Smooth muscle cell (in vitro differentiated cells): ENCODE measurements at regions not wholly inside any gene's neighbourhood (a gene's known extent, or its start where the extent isn't known, plus 50 kb on each side); places are given as distances from the start of the nearest gene placed in this dataset.

ENCODE experiments used
- DNase-seq: peaks from one replicate; lab custom pipeline; 2025; ENCODE audit not compliant: unreplicated experiment; lab: John Stamatoyannopoulos, UW
- H2AFZ ChIP-seq: fragments of 200-600 bp; sonication (generic); 2 replicates; pipeline ENCODE4 v1.6.0; 2016; ENCODE audit warnings: antibody characterized with exemption, low read depth, mild to moderate bottlenecking
- H3F3A ChIP-seq: fragments of 200-600 bp; sonication (generic); 2 replicates; pipeline ENCODE4 v1.6.0; 2017; ENCODE audit warnings: antibody characterized with exemption, low read depth
- H3K27ac ChIP-seq: fragments of 200-600 bp; sonication (generic); 2 replicates; pipeline ENCODE4 v1.5.1; 2016; ENCODE audit warnings: low read depth, mild to moderate bottlenecking
- H3K27me3 ChIP-seq: fragments of 200-600 bp; sonication (generic); 2 replicates; pipeline ENCODE4 v1.6.1; 2016; ENCODE audit warnings: low read depth, mild to moderate bottlenecking
- H3K36me3 ChIP-seq: fragments of 200-600 bp; sonication (generic); 2 replicates; pipeline ENCODE4 v1.5.1; 2016; ENCODE audit warnings: low read depth
- H3K4me1 ChIP-seq: fragments of 200-600 bp; sonication (generic); 2 replicates; pipeline ENCODE4 v1.5.1; 2016; ENCODE audit warnings: low read depth
- H3K4me2 ChIP-seq: fragments of 200-600 bp; sonication (generic); 2 replicates; pipeline ENCODE4 v1.6.0; 2016; ENCODE audit warnings: mild to moderate bottlenecking
- H3K4me3 ChIP-seq: fragments of 200-600 bp; sonication (generic); 2 replicates; pipeline ENCODE4 v1.5.1; 2016; ENCODE audit warnings: mild to moderate bottlenecking
- H3K79me2 ChIP-seq: fragments of 200-600 bp; sonication (generic); 2 replicates; pipeline ENCODE4 v1.6.0; 2016; ENCODE audit warnings: low read depth, mild to moderate bottlenecking
- H3K9ac ChIP-seq: fragments of 200-600 bp; sonication (generic); 2 replicates; pipeline ENCODE4 v1.6.0; 2016; ENCODE audit warnings: low read depth
- H3K9me3 ChIP-seq: fragments of 200-600 bp; sonication (generic); replicated peaks from 2 replicates; pipeline ENCODE4 v1.5.1; 2016; ENCODE audit warnings: low read depth
- H4K20me1 ChIP-seq: fragments of 200-600 bp; sonication (generic); 2 replicates; pipeline ENCODE4 v1.6.0; 2016; ENCODE audit warnings: low read depth
- WGBS: methylation state at CpG from one replicate; pipeline ENCODE4 v1.1.7; 2016; ENCODE audit warnings: low lambda C conversion rate; 5-methylcytosine and 5-hydroxymethylcytosine counted together
- TF ChIP-seq, protein P1 (sequence below): fragments of 200-600 bp; sonication (generic); IDR thresholded peaks from 2 replicates; pipeline ENCODE4 v1.5.1; 2017; ENCODE audit warnings: borderline replicate concordance, mild to moderate bottlenecking, antibody characterized with exemption; ENCODE audit not compliant: insufficient read depth, poor library complexity, severe bottlenecking

DNA sequence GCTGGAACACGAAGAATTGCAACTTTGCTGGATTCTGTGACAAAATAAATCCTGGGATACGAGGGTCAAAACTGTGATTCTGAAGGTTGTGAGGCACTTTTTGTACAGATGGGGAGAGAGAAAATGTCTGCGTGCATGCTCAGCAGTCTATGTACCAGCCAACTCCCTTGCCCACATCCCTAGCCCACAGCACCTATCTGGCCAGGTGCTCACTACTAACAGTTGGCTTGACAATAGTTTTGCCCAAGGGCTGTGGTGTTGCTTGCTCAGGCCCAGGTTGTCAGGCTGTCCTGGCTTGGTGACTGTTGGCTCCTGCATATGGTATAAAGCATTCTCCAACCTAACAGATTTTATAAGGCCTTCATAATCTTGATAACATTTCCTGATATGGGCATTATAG is 102.0 kb downstream of the DMRT2 start:
- H3K27ac ChIP-seq: no peak overlapping the region
- H3K4me1 ChIP-seq: no peaks in the 10 kb centered on the region
- H3K4me3 ChIP-seq: no peak overlapping the region
- no peak overlapping the region for H3K4me2 ChIP-seq
- H3F3A ChIP-seq: no peaks in the 10 kb centered on the region
- 49% methylated on average over 3 of the region's 3 CpGs for WGBS
- H3K79me2 ChIP-seq: no peaks in the 10 kb centered on the region
- H4K20me1 ChIP-seq: no peaks in the 10 kb centered on the region
- H3K36me3 ChIP-seq: no peaks in the 10 kb centered on the region
- no peak overlapping the region for H3K9ac ChIP-seq
- TF ChIP-seq, protein P1, sequence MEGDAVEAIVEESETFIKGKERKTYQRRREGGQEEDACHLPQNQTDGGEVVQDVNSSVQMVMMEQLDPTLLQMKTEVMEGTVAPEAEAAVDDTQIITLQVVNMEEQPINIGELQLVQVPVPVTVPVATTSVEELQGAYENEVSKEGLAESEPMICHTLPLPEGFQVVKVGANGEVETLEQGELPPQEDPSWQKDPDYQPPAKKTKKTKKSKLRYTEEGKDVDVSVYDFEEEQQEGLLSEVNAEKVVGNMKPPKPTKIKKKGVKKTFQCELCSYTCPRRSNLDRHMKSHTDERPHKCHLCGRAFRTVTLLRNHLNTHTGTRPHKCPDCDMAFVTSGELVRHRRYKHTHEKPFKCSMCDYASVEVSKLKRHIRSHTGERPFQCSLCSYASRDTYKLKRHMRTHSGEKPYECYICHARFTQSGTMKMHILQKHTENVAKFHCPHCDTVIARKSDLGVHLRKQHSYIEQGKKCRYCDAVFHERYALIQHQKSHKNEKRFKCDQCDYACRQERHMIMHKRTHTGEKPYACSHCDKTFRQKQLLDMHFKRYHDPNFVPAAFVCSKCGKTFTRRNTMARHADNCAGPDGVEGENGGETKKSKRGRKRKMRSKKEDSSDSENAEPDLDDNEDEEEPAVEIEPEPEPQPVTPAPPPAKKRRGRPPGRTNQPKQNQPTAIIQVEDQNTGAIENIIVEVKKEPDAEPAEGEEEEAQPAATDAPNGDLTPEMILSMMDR: no peak
- no peak overlapping the region for H2AFZ ChIP-seq
- DNase-seq: no peak
- H3K27me3 ChIP-seq: no peaks in the 10 kb centered on the region
- H3K9me3 ChIP-seq: peaks cover 5% of the 10 kb centered on the region

GRCh38 chr9:1154739-1155138 is 104.6 kb downstream of the DMRT2 start:
- 68% methylated on average over 1 of the region's 1 CpG for WGBS
- no peaks in the 10 kb centered on the region for H3K36me3 ChIP-seq

GRCh38 chr9:1155602-1156001 is 105.4 kb downstream of the DMRT2 start:
- TF ChIP-seq, protein P1: no peak

More at GRCh38 chr9:1154739-1155138, 104.6 kb downstream of the DMRT2 start:
- no peak overlapping the region for H3K4me3 ChIP-seq
- H3K27ac ChIP-seq: no peak overlapping the region
- H2AFZ ChIP-seq: no peak overlapping the region
- no peaks in the 10 kb centered on the region for H3K79me2 ChIP-seq
- H3K9me3 ChIP-seq: peaks cover 8% of the 10 kb centered on the region
- H3F3A ChIP-seq: no peaks in the 10 kb centered on the region
- H3K27me3 ChIP-seq: no peaks in the 10 kb centered on the region
- H3K4me2 ChIP-seq: no peak overlapping the region
- DNase-seq: no peak
- H4K20me1 ChIP-seq: no peaks in the 10 kb centered on the region
- H3K4me1 ChIP-seq: no peaks in the 10 kb centered on the region
- TF ChIP-seq, protein P1: no peak
- no peak overlapping the region for H3K9ac ChIP-seq

DNA sequence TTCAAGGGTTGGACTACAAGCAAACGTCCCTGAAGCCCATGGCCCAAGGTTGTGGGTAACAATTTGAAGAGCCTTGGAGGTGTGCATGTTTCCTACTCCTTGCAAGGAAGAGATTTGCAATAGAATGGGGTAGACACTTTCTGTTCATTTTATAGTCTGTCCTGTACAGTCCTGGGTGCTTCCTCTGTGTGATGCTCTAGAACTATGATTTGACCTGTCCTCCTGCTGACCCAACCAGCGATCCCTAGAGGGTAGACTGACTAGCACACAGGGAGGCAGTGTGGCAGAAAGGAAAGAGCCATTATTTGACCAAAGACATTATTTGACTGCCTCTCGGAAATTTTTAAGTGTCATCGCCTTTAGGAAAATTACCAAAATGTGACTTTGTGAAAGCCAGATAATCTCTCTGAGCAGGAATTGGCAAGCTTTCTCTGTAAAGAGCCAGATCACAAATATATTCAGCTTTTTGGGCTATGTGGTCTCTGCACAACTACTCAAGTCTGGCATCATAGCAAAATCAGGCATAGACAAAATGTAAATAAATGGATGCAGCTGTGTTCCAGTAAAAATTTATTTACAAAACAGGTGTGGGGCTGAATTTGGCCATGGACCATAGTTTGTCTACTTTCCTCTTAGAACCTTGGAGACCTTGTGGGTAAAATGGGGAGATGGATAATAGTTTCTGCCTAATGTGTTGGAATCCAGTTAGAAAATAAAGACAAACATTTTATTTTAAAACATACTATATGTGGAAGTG is 106.8 kb downstream of the DMRT2 start:
- Histone ChIP-seq H3K79me2 (no peaks in the 10 kb centered on the region), H2AFZ (no peak overlapping the region), H3K4me1 (no peaks in the 10 kb centered on the region), H3K27me3 (no peaks in the 10 kb centered on the region), H4K20me1 (no peaks in the 10 kb centered on the region), H3K9me3 (peaks cover 8% of the 10 kb centered on the region), H3K27ac (no peak overlapping the region), H3F3A (no peaks in the 10 kb centered on the region), H3K9ac (no peak overlapping the region), H3K4me2 (no peak overlapping the region), H3K36me3 (no peaks in the 10 kb centered on the region), H3K4me3 (no peak overlapping the region)
- DNase-seq: no peak
- TF ChIP-seq, protein P1: no peak
- WGBS: 39% methylated on average over 4 of the region's 4 CpGs

More at GRCh38 chr9:1155602-1156001, 105.4 kb downstream of the DMRT2 start:
- no peaks in the 10 kb centered on the region for H3F3A ChIP-seq
- no peak for DNase-seq
- no peaks in the 10 kb centered on the region for H4K20me1 ChIP-seq
- H3K27ac ChIP-seq: no peak overlapping the region
- H3K4me1 ChIP-seq: no peaks in the 10 kb centered on the region
- H3K4me2 ChIP-seq: no peak overlapping the region
- H3K9ac ChIP-seq: no peak overlapping the region
- no peaks in the 10 kb centered on the region for H3K27me3 ChIP-seq
- no peaks in the 10 kb centered on the region for H3K79me2 ChIP-seq
- no peak overlapping the region for H2AFZ ChIP-seq
- H3K4me3 ChIP-seq: no peak overlapping the region
- H3K9me3 ChIP-seq: peaks cover 8% of the 10 kb centered on the region
- H3K36me3 ChIP-seq: no peaks in the 10 kb centered on the region
